ENCODE measurements at regions not wholly inside any gene's neighbourhood (a gene's known extent, or its start where the extent isn't known, plus 50 kb on each side); places are given as distances from the start of the nearest gene placed in this dataset.

DNA sequence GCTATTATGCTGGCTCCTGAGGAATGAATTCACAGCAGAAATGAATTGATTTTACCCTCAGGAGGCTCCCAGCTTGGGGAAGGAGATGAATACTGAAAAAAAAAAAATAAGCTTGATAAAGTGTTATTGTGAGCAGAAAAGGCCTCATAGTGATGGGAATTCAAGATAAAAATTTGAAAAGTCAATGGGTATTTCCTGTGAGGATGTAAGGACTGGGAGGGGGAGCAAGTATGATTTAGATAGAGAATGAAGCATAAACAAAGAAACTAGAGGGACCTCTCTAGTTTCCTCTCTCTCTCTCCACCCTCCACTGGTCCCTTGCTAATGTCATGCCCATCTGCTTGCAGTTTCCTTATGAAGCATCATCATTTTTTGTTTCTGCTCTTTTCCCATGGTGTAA lies 439.0 kb upstream of the PLXNA2 start:
- TF ChIP-seq, protein P1, sequence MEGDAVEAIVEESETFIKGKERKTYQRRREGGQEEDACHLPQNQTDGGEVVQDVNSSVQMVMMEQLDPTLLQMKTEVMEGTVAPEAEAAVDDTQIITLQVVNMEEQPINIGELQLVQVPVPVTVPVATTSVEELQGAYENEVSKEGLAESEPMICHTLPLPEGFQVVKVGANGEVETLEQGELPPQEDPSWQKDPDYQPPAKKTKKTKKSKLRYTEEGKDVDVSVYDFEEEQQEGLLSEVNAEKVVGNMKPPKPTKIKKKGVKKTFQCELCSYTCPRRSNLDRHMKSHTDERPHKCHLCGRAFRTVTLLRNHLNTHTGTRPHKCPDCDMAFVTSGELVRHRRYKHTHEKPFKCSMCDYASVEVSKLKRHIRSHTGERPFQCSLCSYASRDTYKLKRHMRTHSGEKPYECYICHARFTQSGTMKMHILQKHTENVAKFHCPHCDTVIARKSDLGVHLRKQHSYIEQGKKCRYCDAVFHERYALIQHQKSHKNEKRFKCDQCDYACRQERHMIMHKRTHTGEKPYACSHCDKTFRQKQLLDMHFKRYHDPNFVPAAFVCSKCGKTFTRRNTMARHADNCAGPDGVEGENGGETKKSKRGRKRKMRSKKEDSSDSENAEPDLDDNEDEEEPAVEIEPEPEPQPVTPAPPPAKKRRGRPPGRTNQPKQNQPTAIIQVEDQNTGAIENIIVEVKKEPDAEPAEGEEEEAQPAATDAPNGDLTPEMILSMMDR (IDR thresholded peaks at IDR 0.05), result no peak
- TF ChIP-seq POLR2A (IDR thresholded peaks at IDR 0.05), result no peak
